ENCODE measurements at regions not wholly inside any gene's neighbourhood (a gene's known extent, or its start where the extent isn't known, plus 50 kb on each side); places are given as distances from the start of the nearest gene placed in this dataset.

GRCh38 chr6:14996892-14997291, 249.0 kb upstream of the JARID2 start:
- DNase-seq (ENCODE audit: insufficient read length, low spot score, missing footprints) = no peak
- H3K36me3 ChIP-seq (ENCODE audit: insufficient read depth, low read length) = no peaks in the 10 kb centered on the region
- TF ChIP-seq CTCF (IDR thresholded peaks at IDR 0.05; ENCODE audit: extremely low read depth, low read depth, low read length) = no peak
- no peak overlapping the region for H3K4me2 ChIP-seq (ENCODE audit: insufficient read depth, low read length)
- H3K9me3 ChIP-seq (ENCODE audit: low read depth, low read length) = no peaks in the 10 kb centered on the region
- peaks cover 4% of the 10 kb centered on the region for H3K27me3 ChIP-seq (ENCODE audit: insufficient read depth, low read length)
- no peak overlapping the region for H2AFZ ChIP-seq (ENCODE audit: low read length)
- H3K4me1 ChIP-seq (ENCODE audit: insufficient read depth, low read length) = no peaks in the 10 kb centered on the region
- H3K79me2 ChIP-seq (ENCODE audit: insufficient read depth, low read length) = no peaks in the 10 kb centered on the region
- H3K27ac ChIP-seq (ENCODE audit: low read depth, low read length) = no peak overlapping the region
- H4K20me1 ChIP-seq (ENCODE audit: insufficient read depth, low read length) = no peaks in the 10 kb centered on the region
- H3K4me3 ChIP-seq (ENCODE audit: insufficient read depth, low read length) = no peak overlapping the region

GRCh38 chr6:14997507-14997906, 248.4 kb upstream of the JARID2 start:
- Histone ChIP-seq H3K79me2 (ENCODE audit: insufficient read depth, low read length) (no peaks in the 10 kb centered on the region), H3K9me3 (ENCODE audit: low read depth, low read length) (no peaks in the 10 kb centered on the region), H3K4me1 (ENCODE audit: insufficient read depth, low read length) (no peaks in the 10 kb centered on the region), H3K36me3 (ENCODE audit: insufficient read depth, low read length) (no peaks in the 10 kb centered on the region), H4K20me1 (ENCODE audit: insufficient read depth, low read length) (no peaks in the 10 kb centered on the region), H2AFZ (ENCODE audit: low read length) (no peak overlapping the region), H3K27ac (ENCODE audit: low read depth, low read length) (no peak overlapping the region), H3K4me3 (ENCODE audit: insufficient read depth, low read length) (no peak overlapping the region), H3K27me3 (ENCODE audit: insufficient read depth, low read length) (peaks cover 4% of the 10 kb centered on the region), H3K4me2 (ENCODE audit: insufficient read depth, low read length) (no peak overlapping the region)
- no peak for DNase-seq (ENCODE audit: insufficient read length, low spot score, missing footprints)
- TF ChIP-seq CTCF (IDR thresholded peaks at IDR 0.05; ENCODE audit: extremely low read depth, low read depth, low read length) = no peak

GRCh38 chr6:14999106-14999505, 246.8 kb upstream of the JARID2 start:
- H3K27ac ChIP-seq (ENCODE audit: low read depth, low read length) = no peak overlapping the region
- H2AFZ ChIP-seq (ENCODE audit: low read length) = no peak overlapping the region
- peaks cover 4% of the 10 kb centered on the region for H3K27me3 ChIP-seq (ENCODE audit: insufficient read depth, low read length)
- no peaks in the 10 kb centered on the region for H3K4me1 ChIP-seq (ENCODE audit: insufficient read depth, low read length)
- H3K9me3 ChIP-seq (ENCODE audit: low read depth, low read length) = no peaks in the 10 kb centered on the region
- no peak for TF ChIP-seq CTCF (IDR thresholded peaks at IDR 0.05; ENCODE audit: extremely low read depth, low read depth, low read length)
- H3K4me2 ChIP-seq (ENCODE audit: insufficient read depth, low read length) = no peak overlapping the region
- no peak overlapping the region for H3K4me3 ChIP-seq (ENCODE audit: insufficient read depth, low read length)
- no peaks in the 10 kb centered on the region for H4K20me1 ChIP-seq (ENCODE audit: insufficient read depth, low read length)
- H3K36me3 ChIP-seq (ENCODE audit: insufficient read depth, low read length) = no peaks in the 10 kb centered on the region
- H3K79me2 ChIP-seq (ENCODE audit: insufficient read depth, low read length) = no peaks in the 10 kb centered on the region
- DNase-seq (ENCODE audit: insufficient read length, low spot score, missing footprints) = no peak

- no peak for TF ChIP-seq CTCF (IDR thresholded peaks at IDR 0.05; ENCODE audit: extremely low read depth, low read depth, low read length)
- H3K4me3 ChIP-seq (ENCODE audit: insufficient read depth, low read length) = no peak overlapping the region
Observed at GRCh38 chr6:15001326-15001910, 244.5 kb upstream of the JARID2 start.

More at GRCh38 chr6:15001326-15001910, 244.5 kb upstream of the JARID2 start:
- Histone ChIP-seq H3K27me3 (ENCODE audit: insufficient read depth, low read length) (no peaks in the 10 kb centered on the region), H4K20me1 (ENCODE audit: insufficient read depth, low read length) (no peaks in the 10 kb centered on the region), H3K27ac (ENCODE audit: low read depth, low read length) (no peak overlapping the region), H2AFZ (ENCODE audit: low read length) (no peak overlapping the region), H3K4me1 (ENCODE audit: insufficient read depth, low read length) (no peaks in the 10 kb centered on the region), H3K9me3 (ENCODE audit: low read depth, low read length) (no peaks in the 10 kb centered on the region), H3K79me2 (ENCODE audit: insufficient read depth, low read length) (no peaks in the 10 kb centered on the region), H3K36me3 (ENCODE audit: insufficient read depth, low read length) (no peaks in the 10 kb centered on the region), H3K4me2 (ENCODE audit: insufficient read depth, low read length) (no peak overlapping the region)
- no peak for DNase-seq (ENCODE audit: insufficient read length, low spot score, missing footprints)
